GM13976 (cell line): ENCODE measurements at regions not wholly inside any gene's neighbourhood (a gene's known extent, or its start where the extent isn't known, plus 50 kb on each side); places are given as distances from the start of the nearest gene placed in this dataset.
"Not testable (repeated sequence)": the region's sequence is repeated elsewhere in the genome, so short reads cannot be mapped to it uniquely, and the experiment has no call there.

Experiments
- DNase-seq: peaks from one replicate; pipeline ENCODE4 v3.0.0; 2012; ENCODE audit warnings: low spot score
- CTCF ChIP-seq: IDR thresholded peaks from 2 replicates; pipeline ENCODE4 v1.5.1; 2012; ENCODE audit warnings: borderline replicate concordance, mild to moderate bottlenecking; ENCODE audit not compliant: insufficient read depth; ENCODE audit errors: extremely low read depth, missing control alignments, control extremely low read depth
- in situ Hi-C: fragments of 300-500 bp; cut with MboI; formaldehyde crosslinking; loops from one replicate; pipeline ENCODE4 v1.12.0; 2022; ENCODE audit warnings: low sequenced_read_pairs, mixed read lengths, inconsistent platforms; ENCODE audit not compliant: unreplicated experiment

GRCh38 chr1:193402037-193402436 is 215.6 kb upstream of the B3GALT2 start:
- DNase-seq = no peak
- in situ Hi-C loops = loop anchor here (25.0 kb wide), 1 partner anchor 885 kb away; no protein-coding TSS in a partner anchor
- TF ChIP-seq CTCF = no peak

- TF ChIP-seq CTCF = no peak
- in situ Hi-C loops = no loop called here
- no peak for DNase-seq
Observed at GRCh38 chr1:193394336-193394735, 207.9 kb upstream of the B3GALT2 start.

- no peak for TF ChIP-seq CTCF
- no peak for DNase-seq
- in situ Hi-C loops = no loop called here
Observed at GRCh38 chr1:193392686-193393085, 206.3 kb upstream of the B3GALT2 start.

GRCh38 chr1:193388683-193389082 is 202.3 kb upstream of the B3GALT2 start:
- in situ Hi-C loops = no loop called here
- no peak for TF ChIP-seq CTCF

GRCh38 chr1:193388165-193388564 is 201.8 kb upstream of the B3GALT2 start:
- in situ Hi-C loops = no loop called here
- DNase-seq = no peak
- TF ChIP-seq CTCF = no peak

More at GRCh38 chr1:193388683-193389082, 202.3 kb upstream of the B3GALT2 start:
- no peak for DNase-seq

GRCh38 chr1:193387406-193387805 is 201.0 kb upstream of the B3GALT2 start:
- no peak for DNase-seq
- in situ Hi-C loops = no loop called here
- no peak for TF ChIP-seq CTCF

- DNase-seq, in situ Hi-C loops: not testable (repeated sequence)
Observed at GRCh38 chr1:193378451-193378850, 192.0 kb upstream of the B3GALT2 start.

GRCh38 chr1:193377472-193377871 is 191.1 kb upstream of the B3GALT2 start:
- DNase-seq = no peak
- in situ Hi-C loops = no loop called here
- TF ChIP-seq CTCF = no peak
